GM06990 (cell line): ENCODE measurements at regions not wholly inside any gene's neighbourhood (a gene's known extent, or its start where the extent isn't known, plus 50 kb on each side); places are given as distances from the start of the nearest gene placed in this dataset.

Source experiments
- DNase-seq: peaks from one replicate; pipeline ENCODE4 v3.0.0-alpha.2; 2011; ENCODE audit not compliant: insufficient read length; ENCODE audit errors: extremely low read depth
- H3K27me3 ChIP-seq: replicated peaks from 2 replicates; pipeline ENCODE4 v1.6.0; 2011; ENCODE audit warnings: low read length; ENCODE audit not compliant: control insufficient read depth, insufficient read depth
- H3K36me3 ChIP-seq: 2 replicates; pipeline ENCODE4 v1.5.1; 2011; ENCODE audit warnings: low read length; ENCODE audit not compliant: control insufficient read depth, insufficient read depth
- H3K4me3 ChIP-seq: replicated peaks from 2 replicates; pipeline ENCODE4 v1.5.1; 2011; ENCODE audit warnings: low read depth, mild to moderate bottlenecking, control low read depth, low read length
- TF ChIP-seq, protein P1 (sequence below): IDR thresholded peaks from 2 replicates; pipeline ENCODE4 v1.5.1; 2011; ENCODE audit warnings: low read length, control low read depth, mild to moderate bottlenecking, inconsistent platforms; ENCODE audit not compliant: insufficient read depth, poor library complexity, severe bottlenecking

DNA sequence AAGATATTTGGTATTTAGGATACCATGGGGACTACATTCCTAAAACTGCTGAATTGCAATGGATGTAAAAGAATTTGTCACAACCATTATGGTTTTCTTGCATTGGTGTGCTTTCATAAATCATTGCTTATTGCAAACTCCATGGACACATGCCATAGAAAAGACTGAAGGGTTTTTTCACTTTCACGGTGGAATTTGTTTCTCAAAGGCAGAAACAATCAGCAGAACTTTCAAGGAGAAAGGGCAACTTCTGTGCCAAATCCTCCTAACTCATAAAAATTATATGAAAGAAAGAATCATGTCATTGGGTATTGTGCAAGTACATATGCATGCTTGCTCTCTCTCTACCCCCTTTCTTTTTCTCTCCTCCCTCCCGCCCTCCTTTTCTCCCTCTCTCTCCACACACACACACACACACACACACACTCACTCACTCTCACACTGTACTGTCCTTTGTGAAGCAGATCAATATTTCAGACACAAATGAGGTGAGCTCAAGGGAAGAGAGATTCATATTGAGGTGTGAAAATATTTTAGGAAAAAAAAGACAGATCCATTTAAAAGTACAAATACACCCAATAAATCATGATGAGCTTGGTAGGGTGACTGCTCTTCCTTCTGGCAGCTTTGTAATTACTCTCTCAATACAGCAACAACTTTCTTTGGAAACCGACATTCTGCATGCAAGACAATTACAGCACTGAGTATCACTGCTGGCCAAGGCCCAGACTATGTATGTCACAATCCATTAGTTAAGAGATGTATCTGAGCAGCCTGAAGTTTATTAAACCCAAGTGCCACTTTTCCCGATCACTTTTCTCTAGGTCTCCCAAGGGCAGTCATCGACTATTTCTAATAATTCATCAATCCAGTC lies 492.6 kb downstream of the TUSC7 start:
- no peak for DNase-seq
- H3K36me3 ChIP-seq: no peaks in the 10 kb centered on the region
- H3K4me3 ChIP-seq: no peak overlapping the region
- TF ChIP-seq, protein P1, sequence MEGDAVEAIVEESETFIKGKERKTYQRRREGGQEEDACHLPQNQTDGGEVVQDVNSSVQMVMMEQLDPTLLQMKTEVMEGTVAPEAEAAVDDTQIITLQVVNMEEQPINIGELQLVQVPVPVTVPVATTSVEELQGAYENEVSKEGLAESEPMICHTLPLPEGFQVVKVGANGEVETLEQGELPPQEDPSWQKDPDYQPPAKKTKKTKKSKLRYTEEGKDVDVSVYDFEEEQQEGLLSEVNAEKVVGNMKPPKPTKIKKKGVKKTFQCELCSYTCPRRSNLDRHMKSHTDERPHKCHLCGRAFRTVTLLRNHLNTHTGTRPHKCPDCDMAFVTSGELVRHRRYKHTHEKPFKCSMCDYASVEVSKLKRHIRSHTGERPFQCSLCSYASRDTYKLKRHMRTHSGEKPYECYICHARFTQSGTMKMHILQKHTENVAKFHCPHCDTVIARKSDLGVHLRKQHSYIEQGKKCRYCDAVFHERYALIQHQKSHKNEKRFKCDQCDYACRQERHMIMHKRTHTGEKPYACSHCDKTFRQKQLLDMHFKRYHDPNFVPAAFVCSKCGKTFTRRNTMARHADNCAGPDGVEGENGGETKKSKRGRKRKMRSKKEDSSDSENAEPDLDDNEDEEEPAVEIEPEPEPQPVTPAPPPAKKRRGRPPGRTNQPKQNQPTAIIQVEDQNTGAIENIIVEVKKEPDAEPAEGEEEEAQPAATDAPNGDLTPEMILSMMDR: no peak
- no peaks in the 10 kb centered on the region for H3K27me3 ChIP-seq

DNA sequence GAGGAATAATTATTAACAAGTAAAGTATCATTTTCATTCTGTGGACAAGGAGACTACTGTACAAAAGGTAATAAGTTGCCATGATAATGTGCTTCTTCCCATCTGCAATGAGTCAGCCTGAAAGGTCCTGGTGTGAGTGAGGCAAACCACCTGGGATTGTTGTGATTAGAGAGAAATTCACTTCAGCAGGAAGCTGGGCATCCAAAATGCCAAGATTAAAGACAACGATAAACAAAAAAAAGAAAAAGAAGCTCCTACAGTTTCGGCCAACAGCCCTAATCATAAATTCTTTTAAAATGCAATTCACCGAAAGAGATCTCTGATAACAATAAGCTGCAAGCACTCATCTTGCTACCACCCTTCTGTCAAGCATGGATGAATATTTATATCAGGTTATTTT lies 507.8 kb downstream of the TUSC7 start:
- TF ChIP-seq, protein P1: no peak
- Histone ChIP-seq H3K4me3 (no peak overlapping the region), H3K36me3 (no peaks in the 10 kb centered on the region), H3K27me3 (no peaks in the 10 kb centered on the region)
- DNase-seq: no peak

DNA sequence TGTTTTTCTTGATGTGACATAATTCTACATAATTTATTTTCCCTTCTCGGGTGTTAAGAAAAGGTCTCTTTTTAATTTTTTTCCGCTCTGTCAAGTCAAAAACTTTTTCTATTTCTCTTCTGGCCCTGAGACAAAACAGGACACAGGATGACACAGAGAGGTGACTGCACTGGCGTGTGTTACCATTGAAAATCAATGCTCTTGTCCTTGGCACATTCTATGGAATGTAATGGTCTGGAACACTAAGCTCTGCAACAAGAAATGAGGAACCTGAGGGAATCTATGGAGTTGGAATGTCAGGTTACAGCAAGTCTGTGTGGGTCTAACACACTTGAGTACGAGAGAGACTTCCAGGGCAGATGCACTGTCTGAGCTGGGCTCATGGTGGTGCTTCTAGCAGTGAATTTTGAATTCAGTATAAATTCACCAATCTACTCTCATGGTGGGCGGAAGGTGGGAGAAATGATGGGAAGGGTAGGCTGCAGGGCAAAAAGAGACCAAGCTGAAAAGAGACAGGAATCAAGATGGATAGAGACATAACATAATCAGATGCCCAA lies 508.3 kb downstream of the TUSC7 start:
- Histone ChIP-seq H3K27me3 (no peaks in the 10 kb centered on the region), H3K4me3 (no peak overlapping the region), H3K36me3 (no peaks in the 10 kb centered on the region)
- DNase-seq: no peak
- TF ChIP-seq, protein P1: no peak

DNA sequence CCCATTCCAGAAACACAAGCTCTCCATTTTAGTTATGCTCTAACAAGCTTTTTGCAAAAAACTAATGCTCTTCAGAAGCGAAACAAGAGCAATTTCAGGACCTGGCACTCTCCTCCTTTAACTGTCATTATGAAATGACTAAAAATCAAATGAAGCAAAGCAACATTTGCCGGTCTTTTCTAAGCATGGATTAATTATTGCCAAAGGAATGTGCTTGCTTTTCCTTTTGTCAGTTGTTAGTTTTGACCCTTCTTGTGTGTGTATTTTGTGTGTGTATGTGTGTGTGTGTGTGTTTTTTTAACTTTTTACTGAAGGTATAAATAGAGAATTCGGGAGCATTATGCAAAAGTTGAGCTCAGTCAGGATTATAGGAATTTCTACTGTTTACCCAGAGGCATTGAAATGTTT lies 509.1 kb downstream of the TUSC7 start:
- H3K36me3 ChIP-seq: no peaks in the 10 kb centered on the region
- TF ChIP-seq, protein P1: no peak
- H3K4me3 ChIP-seq: no peak overlapping the region
- H3K27me3 ChIP-seq: no peaks in the 10 kb centered on the region
- no peak for DNase-seq

DNA sequence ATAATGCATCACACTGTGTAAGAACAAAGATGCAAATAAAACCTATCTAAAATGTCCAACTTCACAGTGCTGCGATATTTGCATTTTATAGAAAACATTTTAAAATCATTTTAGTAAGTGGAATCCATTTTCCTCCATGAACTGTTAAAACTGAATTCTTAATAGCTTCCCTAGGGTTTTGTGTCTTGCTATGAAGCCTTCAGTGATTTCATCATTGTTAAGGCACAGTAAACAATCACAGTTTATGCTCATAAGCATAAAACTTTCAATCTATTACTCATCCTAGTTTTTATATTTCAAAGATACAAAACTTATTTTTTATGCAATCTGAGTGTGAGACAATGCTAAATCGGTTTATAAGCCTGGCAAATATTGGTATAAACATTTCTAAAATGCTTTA lies 509.7 kb downstream of the TUSC7 start:
- H3K4me3 ChIP-seq: no peak overlapping the region
- DNase-seq: no peak
- TF ChIP-seq, protein P1: no peak
- no peaks in the 10 kb centered on the region for H3K27me3 ChIP-seq
- no peaks in the 10 kb centered on the region for H3K36me3 ChIP-seq
